GM19468 (cell line): ENCODE measurements at regions not wholly inside any gene's neighbourhood (a gene's known extent, or its start where the extent isn't known, plus 50 kb on each side); places are given as distances from the start of the nearest gene placed in this dataset.

Experiments
- ATAC-seq: cut with Tn5 transposase; IDR thresholded peaks from one replicate; pipeline ENCODE4 v1.9.1; 2021; ENCODE audit warnings: mild to moderate bottlenecking, moderate library complexity, moderate number of reproducible peaks; ENCODE audit not compliant: unreplicated experiment; ENCODE audit errors: extremely low read depth

DNA sequence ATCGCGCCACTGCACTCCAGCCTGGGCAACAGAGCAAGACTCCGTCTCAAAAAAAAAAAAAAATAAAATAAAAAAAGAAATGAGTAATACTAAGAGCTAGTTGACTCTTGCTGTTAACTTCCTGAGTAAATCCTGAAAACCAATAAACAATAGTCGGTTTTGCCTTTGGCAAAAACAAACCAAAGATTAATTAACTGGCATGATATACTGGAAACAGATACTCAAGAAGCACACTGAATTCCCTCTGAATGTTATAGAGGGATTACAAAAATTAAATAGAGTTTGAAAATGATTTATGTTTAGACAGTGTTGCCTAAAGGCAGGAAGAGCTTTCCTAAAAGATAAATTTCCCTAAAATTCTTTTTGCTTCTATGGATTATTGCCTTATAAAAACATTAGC is 1702.3 kb downstream of the STIM2 start:
- ATAC-seq = no peak

DNA sequence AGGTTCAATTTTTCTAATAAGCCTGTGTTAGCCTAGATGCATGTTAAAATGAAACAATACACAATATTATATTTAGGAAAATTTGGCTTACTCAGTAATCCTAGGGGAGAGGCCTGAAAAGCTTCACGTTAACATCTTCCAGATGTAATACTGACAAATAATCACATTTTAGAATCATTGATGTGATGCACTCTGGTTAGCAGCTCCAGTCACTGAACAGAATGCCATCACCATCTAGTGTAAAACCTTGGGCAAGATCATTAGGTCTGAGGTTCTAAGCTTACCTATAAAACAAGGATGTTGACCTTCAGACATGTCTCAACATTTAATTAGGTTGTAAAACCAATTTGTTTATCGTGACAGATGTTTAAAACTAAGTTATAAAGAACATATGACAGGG is 1704.8 kb downstream of the STIM2 start:
- ATAC-seq = no peak

DNA sequence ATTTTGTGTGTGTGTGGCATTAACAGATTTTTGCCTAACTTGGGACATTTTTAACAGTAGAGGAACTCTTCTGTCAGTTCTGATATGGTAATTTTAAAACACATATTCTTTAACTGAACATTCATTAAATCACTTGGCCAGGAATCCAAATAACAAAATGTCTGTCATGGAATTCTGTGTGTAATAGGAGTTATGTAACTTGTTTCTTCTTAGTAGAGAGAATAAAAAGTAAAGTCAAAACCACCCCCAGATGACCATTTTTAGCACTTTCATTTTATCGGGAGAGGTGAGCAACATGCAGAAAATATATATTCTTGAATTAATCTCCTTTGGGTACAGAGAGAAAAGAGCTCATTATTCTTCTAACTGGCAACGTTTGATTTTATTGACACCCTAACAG is 1740.3 kb downstream of the STIM2 start:
- ATAC-seq = no peak

DNA sequence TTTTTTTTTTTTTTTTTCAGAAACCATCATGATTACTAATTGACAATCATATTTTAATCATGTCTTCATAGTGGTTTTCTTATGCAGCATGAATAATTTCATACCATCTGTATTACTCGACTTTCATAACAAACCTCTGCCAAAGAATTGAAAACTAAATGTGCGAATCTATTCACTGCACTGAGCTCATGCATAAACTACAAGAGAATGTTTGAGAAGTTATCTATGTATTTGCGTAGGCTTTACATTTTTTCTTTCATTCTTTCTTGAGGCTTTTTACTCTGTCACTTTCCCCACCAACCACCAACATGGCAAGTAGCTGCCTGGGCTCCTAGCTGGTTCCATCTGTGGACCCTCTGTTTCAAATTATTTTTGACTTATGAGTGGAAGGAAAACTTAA is 1761.0 kb downstream of the STIM2 start:
- ATAC-seq = no peak

DNA sequence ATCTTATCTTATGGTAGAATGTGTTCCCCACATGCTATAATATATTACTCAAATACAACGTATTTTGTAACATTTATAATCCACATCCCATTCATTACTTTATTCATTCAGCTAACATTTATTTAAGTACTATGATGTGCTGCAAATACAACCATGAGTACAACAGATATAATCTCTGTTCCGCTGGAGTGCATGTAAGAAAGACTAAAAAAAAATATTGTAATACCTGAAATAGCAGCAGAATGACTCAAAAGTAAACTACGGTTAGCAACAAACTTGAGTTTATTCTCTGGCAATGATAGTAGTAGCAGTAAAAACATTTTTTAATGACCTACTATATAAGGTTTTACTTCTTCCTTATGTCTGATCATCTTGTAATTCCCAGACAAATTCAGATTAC is 1776.3 kb downstream of the STIM2 start:
- no peak for ATAC-seq

DNA sequence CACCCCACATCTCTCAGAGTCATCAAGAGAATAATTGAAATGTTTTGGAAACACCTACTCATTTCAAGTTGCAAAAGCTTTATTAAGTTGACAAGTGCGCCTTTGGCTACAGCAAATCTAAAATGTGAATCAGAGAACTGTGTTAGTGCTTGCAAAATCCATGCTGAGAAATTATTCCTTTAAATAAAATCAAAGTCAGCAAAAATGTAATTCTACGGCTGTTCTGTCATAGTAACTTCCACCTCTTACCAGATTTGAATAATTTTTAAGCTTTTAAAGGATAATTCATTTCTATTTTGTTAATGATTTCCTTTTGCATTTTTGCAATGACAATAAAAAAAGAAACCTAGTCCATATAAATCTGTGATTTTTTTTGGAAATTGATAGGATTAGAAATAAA is 1779.1 kb downstream of the STIM2 start:
- ATAC-seq = no peak

DNA sequence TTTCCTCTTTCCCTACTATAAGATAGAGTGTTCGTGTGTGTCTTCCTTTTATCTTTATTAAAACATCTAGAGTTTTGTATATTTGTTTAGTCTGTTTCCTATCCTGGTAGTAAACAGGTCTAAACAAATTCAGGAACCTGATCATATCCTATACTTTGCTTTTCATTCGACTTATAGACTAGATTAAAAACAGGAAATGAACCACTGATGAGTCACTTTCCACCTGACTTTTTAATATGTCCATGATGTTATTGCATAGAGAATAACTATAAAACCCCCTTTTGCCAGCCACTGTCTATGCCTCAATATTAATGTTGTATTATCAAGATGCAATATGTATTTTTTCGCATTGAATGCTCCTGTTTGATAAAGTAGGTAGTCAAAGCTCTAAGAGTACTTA is 1794.0 kb downstream of the STIM2 start:
- ATAC-seq = no peak

DNA sequence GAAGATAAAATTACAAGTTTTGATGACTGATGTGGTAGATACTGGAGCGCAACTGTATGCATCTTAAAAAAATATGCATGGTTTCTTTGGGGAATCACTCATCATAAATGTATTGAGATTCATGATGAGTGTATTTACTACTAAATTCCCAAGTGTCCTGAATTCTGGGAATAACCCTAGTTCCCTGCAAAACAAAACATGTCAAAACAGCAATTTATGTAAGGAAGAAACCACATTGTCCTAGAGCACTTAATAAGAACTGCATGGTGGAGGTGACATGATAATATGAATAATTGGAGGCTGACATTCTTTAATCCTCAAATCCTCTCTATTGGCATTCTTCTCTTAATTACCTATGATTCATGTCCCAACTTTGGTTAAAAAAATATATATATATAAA is 1804.7 kb downstream of the STIM2 start:
- ATAC-seq = no peak

DNA sequence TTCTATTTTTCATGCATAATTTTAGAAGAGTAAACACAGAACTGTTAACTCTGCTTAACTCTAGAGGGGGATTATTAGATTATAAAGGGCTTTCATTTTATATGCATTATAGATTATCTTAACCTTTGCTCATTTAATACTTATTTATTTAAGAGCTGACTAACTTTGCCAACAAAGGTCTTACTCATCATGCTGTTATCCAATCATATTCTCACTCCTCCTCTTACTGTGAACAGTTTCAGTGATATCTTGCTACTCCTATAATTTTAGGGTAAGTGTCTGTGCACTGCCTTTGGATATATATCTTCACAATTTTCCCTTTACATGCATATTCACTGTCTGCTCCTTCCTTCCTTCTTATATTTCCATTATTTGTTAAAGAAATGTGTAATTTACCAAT is 1814.9 kb downstream of the STIM2 start:
- ATAC-seq = no peak

DNA sequence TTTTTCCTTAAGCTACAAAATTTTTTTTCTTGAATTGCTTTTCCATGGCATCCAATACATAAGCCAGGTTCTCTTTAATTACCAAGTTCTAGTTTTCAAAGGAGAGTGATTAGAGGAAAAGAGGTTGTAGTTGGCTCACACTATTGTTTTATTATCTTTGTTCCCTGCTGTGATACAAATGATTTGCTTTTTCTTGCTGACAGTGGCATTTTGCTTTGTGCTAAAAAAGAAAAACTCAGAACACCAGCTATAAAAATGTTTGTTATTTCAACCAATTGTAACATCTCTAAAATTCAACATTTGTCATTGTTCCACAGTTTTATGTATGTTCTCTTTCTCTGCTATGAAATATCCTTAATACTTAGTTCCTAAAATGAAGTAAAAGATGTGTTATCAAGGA is 1817.2 kb downstream of the STIM2 start:
- no peak for ATAC-seq

DNA sequence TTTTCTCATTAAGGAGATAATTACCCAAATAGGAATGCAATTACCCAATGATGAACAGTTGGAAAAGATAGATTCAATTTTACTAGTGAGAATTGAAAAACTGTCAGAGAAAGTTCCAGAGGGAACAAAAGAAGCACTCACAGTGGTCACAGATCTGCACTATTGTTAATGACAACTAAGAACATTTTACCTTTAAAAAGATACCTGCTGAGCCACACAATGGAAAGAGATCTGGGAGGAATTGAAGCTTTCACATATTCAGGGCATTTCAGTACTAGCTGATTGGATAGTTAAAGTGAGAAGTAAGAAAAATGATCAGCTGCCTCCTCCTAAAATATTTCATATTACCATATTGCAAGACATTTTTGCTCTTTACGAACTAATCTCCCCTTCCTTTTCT is 1822.2 kb downstream of the STIM2 start:
- no peak for ATAC-seq

DNA sequence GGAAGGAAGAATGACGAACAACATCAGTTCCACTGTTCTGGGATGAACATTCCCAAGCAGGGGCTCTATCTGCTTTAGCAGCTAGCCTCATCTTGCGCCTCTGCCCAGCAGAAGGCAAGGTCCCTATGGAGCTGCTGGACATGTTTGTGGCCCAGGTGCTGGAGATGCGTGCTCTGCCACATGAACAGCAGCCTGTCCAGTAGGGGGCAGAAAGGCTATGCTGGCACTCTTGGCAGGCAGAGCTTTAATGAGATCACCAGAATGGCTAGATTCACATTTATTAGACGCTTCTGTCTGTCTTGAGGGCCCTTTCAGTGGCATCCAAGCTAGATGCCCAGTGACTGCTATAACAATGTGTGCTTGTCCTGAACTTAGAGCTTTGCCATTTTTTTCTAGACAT is 1826.0 kb downstream of the STIM2 start:
- ATAC-seq = no peak

DNA sequence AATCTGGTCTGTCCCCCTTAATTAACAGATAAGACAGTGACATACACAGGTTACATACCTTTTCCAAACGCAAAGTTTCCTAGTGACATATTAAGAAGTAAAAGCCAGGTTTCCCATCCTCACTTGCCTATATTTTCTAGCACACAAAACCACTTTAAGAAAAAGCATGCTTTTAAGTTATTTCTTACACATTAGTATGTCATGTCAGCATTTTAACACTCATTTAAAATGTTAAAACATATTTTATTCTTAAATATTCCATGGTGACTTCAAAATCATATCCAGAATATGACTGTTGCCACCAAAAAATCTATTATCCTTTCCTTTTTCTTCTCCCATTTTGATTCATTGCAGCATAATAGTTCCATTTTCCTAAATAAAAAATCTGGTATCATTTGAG is 1830.2 kb downstream of the STIM2 start:
- no peak for ATAC-seq

DNA sequence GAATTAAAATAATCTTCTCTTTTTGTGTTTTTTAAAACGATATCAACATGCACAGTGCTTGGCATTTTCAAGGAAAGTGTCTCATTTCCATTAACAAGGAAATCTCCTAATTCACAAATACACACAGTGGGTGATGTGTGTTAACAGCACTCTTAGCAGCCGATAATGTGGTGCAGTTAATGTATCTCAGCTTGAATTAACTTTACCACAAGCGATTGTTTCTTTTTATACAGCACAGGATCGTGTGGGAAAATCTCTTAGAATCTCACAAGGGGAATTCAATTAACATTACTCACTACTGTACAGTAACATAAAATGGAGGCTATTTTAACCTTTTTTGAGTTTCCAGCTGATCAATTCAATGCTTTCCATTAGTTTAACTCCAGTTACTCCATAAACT is 1841.9 kb downstream of the STIM2 start:
- ATAC-seq = no peak

DNA sequence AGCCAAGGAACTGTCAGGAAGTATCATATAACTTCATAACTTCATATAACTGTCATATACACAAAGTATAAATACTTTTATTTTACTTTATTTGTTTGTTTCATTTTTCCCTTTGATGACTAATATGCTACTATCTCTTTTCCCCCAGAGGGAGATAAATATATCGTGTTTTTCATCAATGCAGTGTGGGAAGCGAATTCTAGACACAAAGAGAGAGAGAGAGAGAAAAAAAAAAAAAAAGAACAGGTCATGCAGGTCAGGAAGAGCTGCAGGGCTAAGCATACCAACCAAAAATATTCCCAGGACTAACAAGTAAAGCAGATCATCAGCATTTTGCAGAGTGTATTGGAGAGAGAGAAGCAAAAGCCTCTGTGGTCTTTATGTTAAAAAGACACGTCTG is 1849.2 kb downstream of the STIM2 start:
- no peak for ATAC-seq

DNA sequence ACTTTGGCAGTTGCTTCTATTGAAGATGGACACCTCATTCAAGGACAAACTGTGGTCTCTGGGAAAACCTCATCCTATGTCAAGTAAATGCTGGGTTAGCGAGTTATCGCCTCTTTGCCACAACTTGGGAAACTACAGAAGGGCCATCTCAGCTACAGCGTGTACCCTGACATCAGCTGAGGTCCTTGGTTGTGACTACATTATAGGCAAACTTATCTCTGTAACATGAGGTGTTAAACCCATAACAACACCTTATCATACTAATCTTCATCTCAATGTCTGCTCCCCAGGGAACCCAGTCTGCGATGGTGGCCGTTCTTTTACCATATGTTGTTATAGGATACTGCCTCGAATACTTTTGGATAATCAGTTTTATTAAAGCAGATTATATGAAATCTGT is 1862.7 kb downstream of the STIM2 start:
- ATAC-seq = no peak

DNA sequence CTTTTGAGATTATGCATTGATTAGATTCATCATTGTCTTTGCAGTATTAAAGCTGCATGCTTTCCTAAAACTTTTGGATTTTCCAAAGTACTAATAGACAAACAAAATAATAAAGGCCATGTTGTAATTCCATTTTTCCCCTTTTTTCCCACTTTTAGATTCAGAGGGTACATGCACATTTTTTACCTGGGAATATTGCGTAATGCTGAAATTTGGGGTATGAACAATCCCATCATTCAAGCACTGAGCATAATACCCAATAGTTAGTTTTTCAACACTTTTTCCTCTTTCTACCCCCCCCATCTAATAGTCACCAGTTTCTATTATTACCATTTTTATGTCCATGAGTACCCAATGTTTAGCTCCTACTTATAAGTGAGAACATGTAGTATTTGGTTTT is 1863.6 kb downstream of the STIM2 start:
- ATAC-seq = no peak

DNA sequence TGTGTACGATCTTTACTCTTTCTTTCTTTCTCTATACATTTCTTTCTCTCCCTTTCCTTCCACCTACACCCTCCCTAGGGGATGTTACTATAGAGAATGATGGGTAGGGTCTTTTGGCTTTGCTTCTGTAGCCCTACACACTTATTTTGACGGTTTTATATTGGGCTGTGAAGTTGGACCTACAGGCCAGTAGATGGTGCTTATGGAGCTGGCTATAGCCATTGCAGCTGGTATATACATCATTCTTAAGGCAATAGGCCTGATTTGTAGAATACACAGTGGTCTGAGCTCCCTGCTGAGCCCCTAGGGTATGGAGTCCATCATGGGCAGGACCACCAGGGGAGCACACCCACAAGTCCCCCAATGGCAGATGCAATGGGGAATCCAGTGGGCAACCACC is 1869.7 kb downstream of the STIM2 start:
- no peak for ATAC-seq

DNA sequence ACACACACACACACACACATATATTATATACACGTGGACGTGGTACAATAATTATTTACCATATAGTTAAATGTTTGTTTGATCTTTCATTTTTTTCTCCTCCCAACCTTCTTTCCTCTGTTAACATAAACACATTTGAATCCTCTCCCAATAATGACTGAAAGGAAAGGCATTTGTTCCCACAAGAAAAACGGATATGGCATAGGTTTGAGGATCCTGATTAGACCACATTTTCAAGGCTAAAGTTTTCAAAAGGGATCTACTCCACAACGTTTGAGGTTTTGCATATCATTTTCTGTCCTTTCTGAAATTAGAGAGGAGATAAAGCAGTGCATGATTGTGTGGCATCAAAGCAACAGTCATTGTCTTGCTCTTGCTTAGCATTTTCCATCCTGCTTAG is 1883.4 kb downstream of the STIM2 start:
- ATAC-seq = no peak

DNA sequence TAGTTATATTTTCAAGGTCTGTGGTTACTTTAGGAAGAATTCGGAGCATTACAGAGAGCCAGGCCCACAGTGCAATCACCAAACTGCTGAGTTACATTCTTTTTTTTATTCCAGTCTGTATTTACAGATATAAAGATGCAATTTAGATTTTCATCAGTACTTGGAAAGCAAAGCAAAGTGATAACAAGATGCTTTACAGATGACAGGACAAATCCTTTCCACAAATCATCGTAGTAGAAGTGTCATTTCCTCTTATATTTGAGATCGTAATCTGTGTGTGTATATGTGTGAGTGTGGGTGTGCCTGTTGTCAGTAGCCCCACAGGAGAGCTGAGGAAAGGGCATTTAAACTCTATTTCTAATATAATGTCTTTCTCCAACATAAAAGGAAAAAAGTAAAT is 1893.7 kb downstream of the STIM2 start:
- no peak for ATAC-seq

DNA sequence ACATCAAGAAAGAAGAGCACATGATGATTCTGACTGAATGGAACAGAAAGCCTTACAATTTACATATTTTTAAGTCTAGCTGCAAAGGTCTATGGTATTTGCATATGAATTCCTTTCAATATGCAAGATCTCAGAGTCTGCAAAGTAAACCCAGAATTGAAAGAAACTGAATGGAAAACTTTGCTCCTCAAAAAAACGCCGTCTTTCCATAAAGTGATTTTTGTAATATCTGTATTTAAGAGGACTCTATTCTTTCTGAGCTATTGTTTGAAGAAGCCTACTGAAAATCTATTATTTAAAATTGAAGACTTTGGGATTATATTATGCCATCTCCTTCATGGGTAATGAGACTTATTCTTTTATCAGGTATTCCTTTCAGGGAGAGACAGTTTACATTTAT is 1894.4 kb downstream of the STIM2 start:
- ATAC-seq = no peak

DNA sequence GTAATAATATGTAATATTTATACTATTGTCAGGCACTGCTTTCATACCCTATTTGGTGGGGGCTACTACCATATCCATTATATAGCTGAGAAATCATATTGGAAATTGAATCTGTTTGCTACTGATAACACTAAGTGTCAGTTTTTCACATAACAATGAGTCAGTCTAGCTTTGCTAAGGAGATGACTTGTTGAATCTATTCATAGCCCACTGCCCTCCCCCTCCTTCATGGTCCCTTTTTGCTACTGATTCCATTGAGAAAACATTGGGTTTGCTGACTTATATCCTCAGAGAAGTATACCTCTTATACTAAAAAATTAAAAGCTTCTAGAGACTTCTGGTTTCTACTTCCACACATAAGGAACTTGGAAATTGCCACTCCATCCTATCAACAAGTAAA is 1898.4 kb downstream of the STIM2 start:
- ATAC-seq = no peak

DNA sequence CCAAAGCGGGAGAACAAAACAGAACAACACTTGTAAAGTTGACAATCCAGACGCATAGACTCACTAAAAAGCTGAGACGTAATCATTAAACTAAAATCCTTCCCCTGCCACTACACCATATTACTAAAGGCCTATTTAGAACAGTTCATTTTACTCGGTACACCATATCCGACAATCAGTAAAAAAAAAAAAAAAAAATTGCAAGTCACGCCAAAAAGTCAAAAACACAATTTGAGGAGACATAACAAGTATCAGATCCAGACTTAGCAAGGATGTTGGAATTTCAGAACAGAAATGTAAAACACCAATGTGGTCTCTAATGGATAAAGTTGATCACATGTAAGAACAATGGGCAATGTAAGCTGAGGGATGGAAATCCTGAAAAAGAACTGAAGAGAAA is 1899.4 kb downstream of the STIM2 start:
- ATAC-seq = no peak
